Suprapubic skin (tissue), 4 donors: ENCODE measurements at regions not wholly inside any gene's neighbourhood (a gene's known extent, or its start where the extent isn't known, plus 50 kb on each side); places are given as distances from the start of the nearest gene placed in this dataset.

Experiments used
- DNase-seq, 2 donors: peaks; one replicate each; pipeline ENCODE4 v3.0.0-alpha.2; 2019; ENCODE audit warnings: low spot score in 2 of 2
- H3K27ac ChIP-seq: fragments of 200-600 bp; sonication (generic); one replicate; pipeline ENCODE4 v1.5.1; 2019
- H3K27me3 ChIP-seq: fragments of 200-600 bp; sonication (generic); one replicate; pipeline ENCODE4 v1.5.1; 2019
- H3K36me3 ChIP-seq: fragments of 200-600 bp; sonication (generic); one replicate; pipeline ENCODE4 v1.5.1; 2019
- H3K4me1 ChIP-seq: fragments of 200-600 bp; sonication (generic); one replicate; pipeline ENCODE4 v1.5.1; 2019
- H3K4me3 ChIP-seq: fragments of 200-600 bp; sonication (generic); one replicate; pipeline ENCODE4 v1.5.1; 2019; ENCODE audit warnings: mild to moderate bottlenecking
- H3K9me3 ChIP-seq: fragments of 200-600 bp; sonication (generic); one replicate; pipeline ENCODE4 v1.5.1; 2019
- CTCF ChIP-seq, 2 donors: fragments of 200-600 bp in 1 of 2; fragments of 450-650 bp in 1 of 2; sonication (generic) in 1 of 2; IDR thresholded peaks; one replicate each; pipeline ENCODE4 v1.5.1; 2016 to 2019; ENCODE audit warnings: antibody characterized with exemption in 2 of 2, mild to moderate bottlenecking in 1 of 2, moderate library complexity in 1 of 2
- EP300 ChIP-seq: sonication (generic); formaldehyde crosslinking; IDR thresholded peaks from one replicate; pipeline ENCODE4 v1.6.1; 2017; ENCODE audit warnings: antibody characterized with exemption
- POLR2A ChIP-seq, 2 donors: fragments of 450-650 bp; IDR thresholded peaks; one replicate each; pipeline ENCODE4 v1.6.1; 2017; ENCODE audit warnings: antibody characterized with exemption in 2 of 2, mild to moderate bottlenecking in 2 of 2, moderate library complexity in 2 of 2
- POLR2AphosphoS5 ChIP-seq, 3 donors: sonication (generic); formaldehyde crosslinking; IDR thresholded peaks; one replicate each; pipeline ENCODE4 v1.6.1; 2017; ENCODE audit warnings: antibody characterized with exemption in 3 of 3
- WGBS: methylation state at CpG from one replicate; pipeline ENCODE4 v1.1.5; 2018; 5-methylcytosine and 5-hydroxymethylcytosine counted together

GRCh38 chr3:77902675-77903074 lies 862.8 kb downstream of the ROBO2 start:
- H3K36me3 ChIP-seq, result no peaks in the 10 kb centered on the region
- no peak overlapping the region for H3K27ac ChIP-seq
- DNase-seq, result no peak
- no peaks in the 10 kb centered on the region for H3K9me3 ChIP-seq
- no peaks in the 10 kb centered on the region for H3K27me3 ChIP-seq
- WGBS, result 59% methylated on average over 1 of the region's 1 CpG
- TF ChIP-seq POLR2A (IDR thresholded peaks at IDR 0.05) (no peak), POLR2AphosphoS5 (IDR thresholded peaks at IDR 0.05) (no peak), CTCF (IDR thresholded peaks at IDR 0.05) (no peak), EP300 (no peak)
- no peak overlapping the region for H3K4me3 ChIP-seq
- H3K4me1 ChIP-seq, result no peaks in the 10 kb centered on the region

- DNase-seq, result no peak
Measured at GRCh38 chr3:77906102-77906709, 866.3 kb downstream of the ROBO2 start.

DNA sequence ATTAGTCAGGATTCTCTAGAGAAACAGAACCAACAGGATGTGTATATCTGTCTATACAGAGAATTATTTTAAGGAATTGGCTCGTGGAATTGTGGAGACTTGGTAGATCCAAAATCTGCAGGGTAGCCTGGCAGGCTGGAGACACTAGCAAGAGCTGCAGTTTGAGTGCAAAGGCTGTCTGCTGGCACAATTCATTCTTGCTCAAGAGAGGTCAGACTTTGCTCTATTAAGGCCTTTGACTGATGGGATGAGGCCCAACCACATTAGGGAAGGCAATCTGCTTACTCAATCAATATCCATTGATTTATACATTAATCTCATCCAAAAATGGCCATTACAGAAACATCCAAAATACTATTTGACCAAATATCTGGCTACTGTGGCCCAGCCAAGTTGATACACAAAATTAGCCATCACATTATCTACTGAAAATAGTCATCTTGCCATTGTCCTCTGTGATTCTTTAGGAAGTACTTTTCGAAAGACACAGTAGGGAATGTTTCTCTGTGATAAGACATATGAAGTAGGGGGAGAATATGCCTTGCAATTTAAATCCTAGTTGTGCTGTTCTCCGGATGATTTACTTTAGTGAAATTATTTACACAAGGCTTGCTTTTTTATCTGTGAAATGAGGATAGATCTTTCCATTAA lies 873.8 kb downstream of the ROBO2 start:
- TF ChIP-seq POLR2A (IDR thresholded peaks at IDR 0.05), result no peak
- no peak for TF ChIP-seq POLR2AphosphoS5 (IDR thresholded peaks at IDR 0.05)
- TF ChIP-seq CTCF (IDR thresholded peaks at IDR 0.05), result no peak
- no peak for TF ChIP-seq EP300
- Histone ChIP-seq H3K36me3 (no peaks in the 10 kb centered on the region), H3K4me1 (no peaks in the 10 kb centered on the region), H3K27me3 (no peaks in the 10 kb centered on the region), H3K4me3 (no peak overlapping the region), H3K27ac (no peak overlapping the region), H3K9me3 (no peaks in the 10 kb centered on the region)
- WGBS, result 86% methylated on average over 3 of the region's 3 CpGs
- no peak for DNase-seq

More at GRCh38 chr3:77906102-77906709, 866.3 kb downstream of the ROBO2 start:
- no peaks in the 10 kb centered on the region for H3K9me3 ChIP-seq
- no peak overlapping the region for H3K27ac ChIP-seq
- TF ChIP-seq EP300 (no peak), CTCF (IDR thresholded peaks at IDR 0.05) (no peak), POLR2AphosphoS5 (IDR thresholded peaks at IDR 0.05) (no peak), POLR2A (IDR thresholded peaks at IDR 0.05) (no peak)
- H3K27me3 ChIP-seq, result no peaks in the 10 kb centered on the region
- 65% methylated on average over 3 of the region's 3 CpGs for WGBS
- H3K4me1 ChIP-seq, result no peaks in the 10 kb centered on the region
- H3K4me3 ChIP-seq, result no peak overlapping the region
- no peaks in the 10 kb centered on the region for H3K36me3 ChIP-seq

GRCh38 chr3:77915336-77915735 lies 875.4 kb downstream of the ROBO2 start:
- no peaks in the 10 kb centered on the region for H3K4me1 ChIP-seq
- no peak for DNase-seq
- H3K36me3 ChIP-seq, result no peaks in the 10 kb centered on the region
- no peak overlapping the region for H3K27ac ChIP-seq
- no peaks in the 10 kb centered on the region for H3K27me3 ChIP-seq
- no peaks in the 10 kb centered on the region for H3K9me3 ChIP-seq
- TF ChIP-seq EP300, result no peak
- no peak for TF ChIP-seq POLR2A (IDR thresholded peaks at IDR 0.05)
- TF ChIP-seq CTCF (IDR thresholded peaks at IDR 0.05), result no peak
- no peak for TF ChIP-seq POLR2AphosphoS5 (IDR thresholded peaks at IDR 0.05)
- WGBS, result 55% methylated on average over 2 of the region's 2 CpGs
- H3K4me3 ChIP-seq, result no peak overlapping the region

- Histone ChIP-seq H3K4me3 (no peak overlapping the region), H3K27ac (no peak overlapping the region), H3K27me3 (no peaks in the 10 kb centered on the region), H3K9me3 (no peaks in the 10 kb centered on the region), H3K36me3 (no peaks in the 10 kb centered on the region), H3K4me1 (no peaks in the 10 kb centered on the region)
- WGBS, result 64% methylated on average over 2 of the region's 2 CpGs
- TF ChIP-seq CTCF (IDR thresholded peaks at IDR 0.05) (no peak), POLR2AphosphoS5 (IDR thresholded peaks at IDR 0.05) (no peak), EP300 (no peak), POLR2A (IDR thresholded peaks at IDR 0.05) (no peak)
- no peak for DNase-seq
Measured at GRCh38 chr3:77917225-77917624, 877.3 kb downstream of the ROBO2 start.
